H4 (cell line): ENCODE measurements at regions not wholly inside any gene's neighbourhood (a gene's known extent, or its start where the extent isn't known, plus 50 kb on each side); places are given as distances from the start of the nearest gene placed in this dataset.
"Not testable (repeated sequence)": the region's sequence is repeated elsewhere in the genome, so short reads cannot be mapped to it uniquely, and the experiment has no call there.

Experiments
- DNase-seq: peaks from one replicate; pipeline ENCODE4 v3.0.0-alpha.2; 2015; ENCODE audit warnings: low spot score

GRCh38 chr10:120048391-120048790 is 155.9 kb downstream of the SEC23IP start:
- no peak for DNase-seq

GRCh38 chr10:120051671-120052070 is 159.1 kb downstream of the SEC23IP start:
- no peak for DNase-seq

DNA sequence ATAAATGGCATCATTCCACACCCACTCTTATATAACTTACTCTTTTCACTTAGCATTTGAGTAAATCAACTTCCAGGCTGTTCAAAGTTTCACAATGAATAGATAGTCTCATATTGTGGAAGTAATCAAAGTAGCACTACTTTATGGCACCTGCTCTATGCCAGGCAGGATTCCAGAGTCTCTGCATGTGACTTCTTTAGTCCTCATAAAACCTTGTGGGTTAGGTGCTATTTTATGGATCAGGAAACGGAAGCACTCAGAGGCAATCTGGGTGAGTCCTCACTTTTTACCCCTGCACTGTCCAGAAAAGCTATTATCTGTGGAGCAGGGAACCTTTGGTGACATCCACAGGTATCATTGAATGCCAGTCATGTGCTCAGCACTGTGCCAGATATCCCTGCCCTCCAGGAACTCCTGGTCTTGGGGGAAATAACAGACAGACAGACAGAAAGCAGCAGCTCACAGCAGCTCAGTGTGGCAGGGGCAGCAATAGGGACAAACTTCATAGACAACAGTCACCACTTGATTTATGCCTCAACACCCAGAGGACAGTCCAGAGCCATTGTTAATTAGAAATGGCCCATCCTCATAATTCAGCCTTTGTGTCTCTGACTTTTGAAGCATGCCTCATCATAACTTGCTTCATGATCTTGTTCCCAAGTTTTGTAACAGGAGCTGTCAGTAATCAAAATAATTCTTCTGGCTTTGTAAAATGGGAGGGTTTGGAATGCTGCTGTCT is 160.6 kb downstream of the SEC23IP start:
- DNase-seq, result no peak

GRCh38 chr10:120059790-120060189 is 167.3 kb downstream of the SEC23IP start:
- not testable (repeated sequence) for DNase-seq

DNA sequence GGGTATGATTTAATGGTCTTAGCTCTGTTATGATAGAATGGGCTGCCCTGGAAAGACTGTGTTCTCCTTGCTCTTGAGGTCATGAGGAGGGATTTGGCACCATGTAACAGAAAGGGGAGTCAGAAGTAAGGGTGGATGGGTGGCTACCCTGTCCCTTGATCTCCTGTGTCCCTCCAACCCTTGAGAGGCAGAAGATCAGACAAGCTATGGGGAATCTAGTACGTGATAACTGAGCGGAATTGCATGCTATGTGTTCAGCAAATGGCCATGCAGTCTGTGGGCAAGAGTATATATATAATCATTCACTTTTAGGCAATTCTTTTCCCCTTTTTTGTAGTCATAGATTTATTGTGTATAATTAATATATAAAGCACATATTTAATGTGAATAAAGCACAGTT is 174.9 kb downstream of the SEC23IP start:
- no peak for DNase-seq

DNA sequence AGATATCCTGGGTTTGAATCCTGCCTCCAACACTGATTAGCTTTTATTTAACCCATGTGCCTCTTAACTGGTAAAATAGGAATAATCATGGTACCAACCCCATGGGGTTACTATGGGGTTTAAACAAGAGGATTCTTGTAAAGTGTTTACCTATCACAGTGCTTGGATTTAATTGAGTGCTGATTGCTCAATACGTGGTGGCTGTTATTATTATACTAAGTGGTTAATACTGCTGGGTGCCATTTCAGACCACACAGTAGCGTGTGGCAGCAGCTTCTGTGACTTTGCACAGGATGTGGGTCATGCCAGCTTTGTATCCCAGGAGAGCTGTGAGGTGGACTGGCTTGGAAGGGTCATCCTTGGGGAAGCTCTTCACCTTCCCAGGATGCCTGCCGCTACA is 177.2 kb downstream of the SEC23IP start:
- DNase-seq, result no peak

DNA sequence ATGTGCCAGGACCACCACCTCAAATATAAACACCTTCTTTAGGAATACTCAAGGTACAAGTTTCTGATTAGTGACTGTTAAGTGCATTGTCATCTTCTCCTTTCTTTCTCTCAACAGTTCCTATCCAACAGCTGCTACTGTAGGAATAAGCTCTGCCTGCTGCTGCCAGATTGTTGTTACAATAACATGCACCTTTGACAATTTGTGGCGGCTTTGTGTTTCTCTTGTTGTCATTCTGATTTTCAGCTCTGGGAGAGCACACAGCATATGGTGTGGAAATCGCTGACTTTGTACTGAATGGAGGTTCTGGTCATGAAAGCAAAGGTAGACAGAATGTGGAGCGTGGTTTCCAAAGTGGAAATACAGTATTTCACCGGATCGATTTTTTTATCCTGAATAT is 182.8 kb downstream of the SEC23IP start:
- no peak for DNase-seq

GRCh38 chr10:120076996-120077706 is 184.6 kb downstream of the SEC23IP start:
- no peak for DNase-seq

- no peak for DNase-seq
Observed at GRCh38 chr10:120077707-120078492, 185.4 kb downstream of the SEC23IP start.

DNA sequence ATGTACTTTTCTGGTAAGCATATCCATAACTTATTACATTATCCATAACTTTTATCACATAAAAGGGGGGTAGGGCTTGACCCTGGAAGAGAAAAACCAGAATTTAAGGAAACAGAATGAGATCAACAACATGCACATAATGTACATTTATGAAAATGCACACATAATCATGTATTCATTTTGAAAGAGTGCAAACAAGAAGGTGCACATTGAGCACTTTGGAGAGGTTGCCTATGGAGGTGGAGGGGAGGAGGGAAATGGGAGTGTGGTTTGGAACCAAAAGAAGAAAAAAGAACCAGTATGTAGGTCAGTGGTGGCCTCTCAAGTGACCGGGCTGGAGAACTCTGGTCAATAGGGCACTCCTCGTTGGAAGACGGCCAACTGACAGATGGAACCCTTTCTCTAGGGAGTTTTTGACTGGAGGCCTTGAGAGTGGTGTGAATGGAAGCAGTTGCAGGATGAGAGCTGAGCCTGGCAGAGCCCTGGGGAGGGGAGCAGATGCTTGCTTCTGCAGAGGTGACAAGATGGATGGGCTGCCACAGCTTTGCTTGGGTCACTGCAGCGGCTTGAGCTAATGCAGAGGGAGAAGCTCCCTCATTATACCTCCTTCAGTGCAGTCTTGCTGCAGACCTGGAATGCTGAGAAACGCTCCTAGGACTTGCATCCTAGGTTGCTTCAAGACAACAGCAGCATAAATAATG is 192.7 kb downstream of the SEC23IP start:
- DNase-seq, result no peak

GRCh38 chr10:120086066-120086465 is 193.5 kb downstream of the SEC23IP start:
- no peak for DNase-seq

- DNase-seq, result no peak
Observed at GRCh38 chr10:120087109-120087508, 194.6 kb downstream of the SEC23IP start.

DNA sequence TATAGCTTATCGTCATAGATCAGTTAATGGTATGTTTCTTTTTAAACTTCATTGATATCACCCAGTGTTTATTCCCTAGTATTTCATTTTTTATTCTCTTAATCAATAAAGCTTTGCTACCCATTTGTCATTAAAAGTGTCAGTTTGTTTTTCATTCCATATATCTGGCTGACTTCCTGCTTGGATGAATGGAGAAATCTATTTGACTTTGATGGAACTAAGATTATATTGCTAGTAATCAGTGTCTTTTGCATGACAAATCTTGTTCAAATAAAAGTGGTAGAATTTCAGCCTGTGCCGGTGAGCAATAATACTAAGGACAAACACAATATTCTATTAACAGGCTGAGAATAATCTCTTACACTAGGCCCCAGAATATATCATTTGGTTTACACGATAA is 203.3 kb downstream of the SEC23IP start:
- DNase-seq, result no peak

DNA sequence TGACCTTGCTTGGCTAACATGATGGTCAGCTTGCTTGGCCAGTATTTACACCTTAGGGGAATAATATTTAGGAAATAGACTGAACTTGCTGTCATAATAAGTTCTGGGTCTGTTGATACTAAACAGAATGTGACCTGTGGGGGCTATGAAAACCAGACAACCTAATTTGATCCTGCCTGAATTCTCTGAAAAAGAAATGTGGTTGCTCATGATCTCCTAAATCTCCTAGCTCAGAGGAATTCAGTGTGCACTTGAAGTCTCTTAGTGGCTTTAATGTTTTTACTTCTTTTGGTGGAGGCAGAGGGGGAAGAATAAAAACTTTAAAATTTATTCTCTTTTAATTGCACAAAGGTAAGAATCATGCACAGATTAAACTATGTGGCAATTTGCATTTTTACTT is 205.2 kb downstream of the SEC23IP start:
- DNase-seq, result no peak

- DNase-seq, result no peak
Observed at GRCh38 chr10:120098232-120098930, 205.9 kb downstream of the SEC23IP start.

DNA sequence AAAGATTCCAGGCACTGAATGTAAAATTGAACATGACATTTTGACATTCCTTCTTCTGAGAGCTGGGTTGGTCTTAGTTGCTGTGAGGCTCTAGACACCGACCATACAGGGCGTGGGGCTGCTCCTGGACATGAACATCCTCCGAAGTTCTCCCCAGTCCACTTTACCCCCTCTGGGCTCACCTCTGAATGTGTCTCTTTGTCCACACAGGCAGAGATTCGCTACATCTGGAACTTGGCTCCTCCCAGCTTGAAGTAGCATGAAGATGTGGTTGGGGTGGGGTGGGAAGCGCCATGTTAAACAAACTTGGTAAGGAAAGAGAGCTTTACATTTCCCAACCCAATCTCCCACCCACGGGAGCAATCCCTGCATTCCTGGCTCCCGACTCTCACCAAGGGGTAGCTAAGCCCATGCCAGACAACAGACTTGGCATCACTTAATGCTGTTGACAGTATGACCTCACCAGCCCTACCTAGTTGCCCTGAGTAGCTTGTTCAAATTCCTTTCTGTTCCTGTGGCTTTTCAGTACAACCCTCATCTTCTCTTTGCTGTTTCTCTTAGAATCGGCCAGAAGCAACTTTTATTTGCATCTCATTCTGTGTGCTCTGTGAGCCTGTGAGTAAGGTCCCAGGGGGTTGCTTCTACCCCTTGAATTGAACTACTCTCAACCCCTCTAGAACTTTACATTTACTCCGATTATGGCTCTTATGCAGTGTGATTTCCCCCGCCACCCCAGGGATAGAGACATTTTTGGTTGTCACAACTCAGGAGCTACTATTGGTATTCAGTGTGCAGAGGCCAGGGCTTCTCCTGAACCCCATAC is 211.4 kb downstream of the SEC23IP start:
- DNase-seq, result no peak

GRCh38 chr10:120105001-120105400 is 212.5 kb downstream of the SEC23IP start:
- no peak for DNase-seq

DNA sequence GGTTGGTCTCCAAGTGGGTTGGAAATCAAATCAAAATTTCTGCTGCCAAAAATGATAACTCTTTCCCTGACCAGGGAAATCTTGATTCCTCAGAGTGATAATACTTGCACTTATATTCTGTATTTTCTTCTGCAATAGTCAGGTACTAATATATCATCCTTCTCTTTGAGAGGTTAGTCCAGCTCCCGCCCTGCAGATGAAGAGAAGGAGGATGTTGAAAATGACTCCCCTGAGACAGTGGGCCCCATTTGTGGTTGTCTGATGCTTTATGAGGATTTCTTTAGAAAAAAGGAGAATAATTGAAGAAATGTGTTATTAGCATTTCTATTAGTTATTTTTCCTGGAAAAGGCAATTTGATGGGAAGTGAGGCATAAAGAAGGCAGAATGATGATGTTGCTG is 213.0 kb downstream of the SEC23IP start:
- DNase-seq, result no peak

GRCh38 chr10:120108916-120109315 is 216.4 kb downstream of the SEC23IP start:
- no peak for DNase-seq

- DNase-seq, result not testable (repeated sequence)
Observed at GRCh38 chr10:120109725-120110124, 217.2 kb downstream of the SEC23IP start.

DNA sequence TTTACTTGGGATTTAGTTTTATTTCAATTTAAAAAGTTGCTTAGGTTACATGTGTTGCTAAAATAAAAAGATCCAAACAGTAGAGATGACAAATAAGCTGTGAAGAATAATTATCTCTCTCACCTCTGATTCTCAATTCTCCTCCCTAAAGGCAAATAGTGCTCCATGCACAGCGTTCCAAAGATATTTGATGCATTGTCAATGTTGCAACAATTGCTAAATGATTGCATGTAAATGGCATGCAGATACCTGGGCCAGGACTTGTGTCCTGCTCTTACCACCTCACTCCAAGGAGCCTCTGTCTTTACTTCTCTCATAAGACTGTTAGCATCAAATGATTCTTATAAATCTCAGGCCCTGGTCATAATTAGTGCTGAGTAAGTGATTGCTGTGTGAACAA is 217.7 kb downstream of the SEC23IP start:
- no peak for DNase-seq
